Naive thymus-derived CD8-positive, alpha-beta T cell (primary cell): ENCODE measurements at regions not wholly inside any gene's neighbourhood (a gene's known extent, or its start where the extent isn't known, plus 50 kb on each side); places are given as distances from the start of the nearest gene placed in this dataset.

Source experiments
- ATAC-seq, 2 donors: fragments of 150-1000 bp; cut with Tn5 transposase in 1 of 2; sonication (Bioruptor Pico), chemical (Tn5 transposase) in 1 of 2; 1 replicate in 1 of 2; 2 replicates in 1 of 2; pipeline ENCODE4 v1.10.0; 2021; ENCODE audit warnings: mild to moderate bottlenecking in 2 of 2, moderate library complexity in 2 of 2
- POLR2A ChIA-PET: fragments of 350-600 bp; sonication (Branson Sonifier 250); formaldehyde crosslinking; loops from one replicate; lab custom pipeline; 2021; ENCODE audit warnings: antibody characterized with exemption; lab: Charles Lee
- DNase-seq, 10 donors: peaks; one replicate each; pipeline versions ENCODE4 v3.0.0 to v3.0.0-alpha.2; 2020 to 2022
- H3K27ac Mint-ChIP-seq, 10 donors: one replicate each; pipeline ENCODE4 v1.8.0; 2020 to 2022; ENCODE audit warnings: mild to moderate bottlenecking in 10 of 10, mixed read lengths in 10 of 10, moderate library complexity in 4 of 10, inconsistent platforms in 1 of 10
- H3K27me3 Mint-ChIP-seq, 5 donors: one replicate each; pipeline ENCODE4 v1.8.0; 2021 to 2022; ENCODE audit warnings: mixed read lengths in 5 of 5
- H3K36me3 Mint-ChIP-seq, 3 donors: one replicate each; pipeline ENCODE4 v1.8.0; 2020 to 2022; ENCODE audit warnings: mixed read lengths in 3 of 3, mild to moderate bottlenecking in 2 of 3, inconsistent platforms in 1 of 3
- H3K4me1 Mint-ChIP-seq, 4 donors: one replicate each; pipeline ENCODE4 v1.8.0; 2021 to 2022; ENCODE audit warnings: mixed read lengths in 4 of 4
- H3K4me3 Mint-ChIP-seq, 10 donors: one replicate each; pipeline ENCODE4 v1.8.0; 2020 to 2022; ENCODE audit warnings: mild to moderate bottlenecking in 10 of 10, mixed read lengths in 10 of 10, moderate library complexity in 6 of 10, inconsistent platforms in 1 of 10
- H3K9me3 Mint-ChIP-seq, 9 donors: one replicate each; pipeline ENCODE4 v1.8.0; 2020 to 2022; ENCODE audit warnings: mixed read lengths in 9 of 9, mild to moderate bottlenecking in 3 of 9, inconsistent platforms in 1 of 9, moderate library complexity in 1 of 9

DNA sequence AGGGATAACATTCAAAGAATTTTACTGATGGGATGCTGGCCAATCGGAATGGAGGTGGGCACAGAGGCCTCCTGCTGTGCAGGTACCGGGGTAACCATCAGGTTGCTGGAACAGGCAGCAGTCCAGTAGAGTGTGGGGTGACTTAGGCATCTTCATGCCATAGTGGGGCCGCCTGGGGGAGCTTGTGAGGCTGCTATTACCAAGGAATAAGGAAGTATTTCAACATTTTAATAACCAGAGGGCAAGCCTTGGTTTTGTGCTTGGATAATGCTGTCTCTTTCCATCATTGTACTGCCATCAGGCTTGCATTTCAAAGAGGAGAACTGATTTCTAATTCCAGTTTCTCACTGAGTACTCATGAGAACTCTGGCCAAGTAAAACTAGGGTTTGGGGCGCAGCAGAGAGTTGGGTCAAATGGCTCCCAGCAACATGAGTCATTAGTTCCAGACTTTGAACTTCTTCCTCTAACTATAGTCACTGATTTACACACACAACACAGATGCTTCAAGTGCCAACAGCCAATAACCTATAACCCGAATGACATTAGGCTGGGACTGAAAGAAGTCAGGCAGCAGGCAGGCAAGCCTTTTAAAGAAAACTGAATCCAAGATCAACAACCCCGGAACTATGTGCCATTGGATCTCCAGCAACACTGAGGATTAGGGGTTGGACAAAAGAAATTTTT lies 56.1 kb upstream of the FHL2 start:
- POLR2A ChIA-PET: no interaction called here
- no peaks in the 10 kb centered on the region for H3K9me3 Mint-ChIP-seq
- ATAC-seq: no peak
- H3K4me1 Mint-ChIP-seq: peaks cover 0 to 12% (median under 1%) of the 10 kb centered on the region in 4 donors
- H3K27ac Mint-ChIP-seq: no peak overlapping the region
- no peak for DNase-seq
- H3K36me3 Mint-ChIP-seq: peaks cover 0 to 2% (median 0%) of the 10 kb centered on the region in 3 donors
- H3K4me3 Mint-ChIP-seq: no peak overlapping the region
- peaks cover 0 to 11% (median 3%) of the 10 kb centered on the region in 5 donors for H3K27me3 Mint-ChIP-seq

DNA sequence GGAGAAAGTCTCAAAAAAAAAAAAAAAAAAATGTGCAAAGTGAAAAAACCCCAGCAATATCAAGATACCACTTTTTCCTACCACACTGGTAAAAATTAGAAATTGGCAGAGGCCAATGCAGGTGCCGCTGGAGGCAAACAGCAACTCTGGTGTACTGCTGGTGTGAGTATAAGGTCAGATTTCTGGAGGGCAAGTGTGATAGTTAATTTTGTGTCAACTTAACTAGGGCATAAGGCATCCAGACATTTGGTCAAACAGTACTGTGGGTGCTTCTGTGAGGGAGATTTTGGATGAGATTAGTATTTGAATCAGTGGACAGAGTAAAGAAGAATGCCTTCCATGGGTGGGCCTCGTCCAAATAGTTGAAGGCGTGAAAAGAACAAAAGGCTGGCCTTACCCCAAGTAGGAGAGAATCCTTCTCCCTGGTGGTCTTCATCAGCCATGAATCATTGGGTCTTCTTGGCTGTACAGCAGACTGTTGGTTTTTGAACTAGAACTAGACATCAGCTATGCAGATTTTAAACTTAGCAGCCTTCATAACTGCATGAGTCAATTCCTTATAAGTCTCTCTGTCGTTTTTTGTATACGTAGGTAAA lies 52.8 kb upstream of the FHL2 start:
- DNase-seq: no peak
- no peaks in the 10 kb centered on the region for H3K36me3 Mint-ChIP-seq
- H3K27ac Mint-ChIP-seq: no peak overlapping the region
- POLR2A ChIA-PET: no interaction called here
- ATAC-seq: no peak
- H3K9me3 Mint-ChIP-seq: no peaks in the 10 kb centered on the region
- no peak overlapping the region for H3K4me3 Mint-ChIP-seq
- peaks cover 0 to 12% (median 0%) of the 10 kb centered on the region in 4 donors for H3K4me1 Mint-ChIP-seq
- peaks cover 0 to 20% (median 5%) of the 10 kb centered on the region in 5 donors for H3K27me3 Mint-ChIP-seq

DNA sequence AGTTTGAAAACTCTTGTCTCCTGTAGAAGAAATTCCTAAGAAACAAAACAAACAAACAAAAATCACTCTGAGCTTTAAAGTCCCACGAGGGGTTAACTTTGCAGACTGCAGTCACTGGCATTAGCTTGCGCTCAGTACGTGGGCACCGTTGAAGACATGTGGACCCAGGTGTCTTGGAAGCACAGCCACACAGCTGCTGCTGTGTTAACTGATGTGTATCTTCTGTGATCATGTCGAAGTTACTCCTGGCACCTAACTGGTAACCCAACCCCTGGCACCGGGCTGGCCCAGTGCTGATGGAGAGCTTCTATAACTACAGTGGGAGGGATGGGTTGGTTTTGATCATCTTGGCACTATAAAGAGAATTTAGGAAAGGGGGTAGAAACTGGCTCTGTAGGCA lies 51.6 kb upstream of the FHL2 start:
- Mint-ChIP-seq H3K36me3 (no peaks in the 10 kb centered on the region), H3K9me3 (no peaks in the 10 kb centered on the region), H3K27me3 (peaks cover 0 to 20% (median 5%) of the 10 kb centered on the region in 5 donors), H3K4me3 (no peak overlapping the region), H3K4me1 (peaks cover 0 to 5% (median 0%) of the 10 kb centered on the region in 4 donors), H3K27ac (no peak overlapping the region)
- ATAC-seq: no peak
- DNase-seq: no peak
- POLR2A ChIA-PET: no interaction called here

DNA sequence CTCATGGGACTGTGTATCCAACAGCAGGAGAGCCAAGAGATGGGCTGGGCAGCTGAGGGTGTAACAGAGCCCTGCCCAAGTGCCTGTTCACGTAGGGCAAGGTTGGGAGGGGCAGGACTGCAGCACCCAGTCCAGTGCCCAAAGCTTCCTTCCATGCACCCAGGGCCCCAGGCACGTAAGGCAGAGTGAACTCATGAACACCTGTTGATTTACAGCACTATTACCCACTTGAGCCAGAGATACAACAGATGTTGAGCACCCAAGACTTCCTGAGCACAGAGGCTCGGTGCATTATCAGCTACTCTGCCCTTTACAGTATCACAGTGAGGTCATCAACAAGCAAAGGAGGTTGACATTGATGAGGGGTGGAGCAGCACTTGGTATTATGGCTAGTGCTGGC lies 50.2 kb upstream of the FHL2 start:
- Mint-ChIP-seq H3K36me3 (no peaks in the 10 kb centered on the region), H3K9me3 (no peaks in the 10 kb centered on the region), H3K27ac (no peak overlapping the region), H3K4me3 (no peak overlapping the region), H3K4me1 (no peaks in the 10 kb centered on the region), H3K27me3 (peaks cover 0 to 20% (median 5%) of the 10 kb centered on the region in 5 donors)
- ATAC-seq (no peak), DNase-seq (no peak)
- POLR2A ChIA-PET: no interaction called here
